AG10803 (cell line): ENCODE measurements at regions not wholly inside any gene's neighbourhood (a gene's known extent, or its start where the extent isn't known, plus 50 kb on each side); places are given as distances from the start of the nearest gene placed in this dataset.
"Not testable (repeated sequence)": the region's sequence is repeated elsewhere in the genome, so short reads cannot be mapped to it uniquely, and the experiment has no call there.

Source experiments
- DNase-seq: peaks from one replicate; pipeline ENCODE4 v3.0.0; 2010; ENCODE audit warnings: low read depth
- H3K4me3 ChIP-seq: 2 replicates; pipeline ENCODE4 v1.5.1; 2011; ENCODE audit warnings: mild to moderate bottlenecking, low read length, control low read depth
- TF ChIP-seq, protein P1 (sequence below): conservative IDR thresholded peaks from 2 replicates; pipeline ENCODE4 v1.5.1; 2011; ENCODE audit warnings: mild to moderate bottlenecking, low read length, control low read depth, inconsistent platforms

DNA sequence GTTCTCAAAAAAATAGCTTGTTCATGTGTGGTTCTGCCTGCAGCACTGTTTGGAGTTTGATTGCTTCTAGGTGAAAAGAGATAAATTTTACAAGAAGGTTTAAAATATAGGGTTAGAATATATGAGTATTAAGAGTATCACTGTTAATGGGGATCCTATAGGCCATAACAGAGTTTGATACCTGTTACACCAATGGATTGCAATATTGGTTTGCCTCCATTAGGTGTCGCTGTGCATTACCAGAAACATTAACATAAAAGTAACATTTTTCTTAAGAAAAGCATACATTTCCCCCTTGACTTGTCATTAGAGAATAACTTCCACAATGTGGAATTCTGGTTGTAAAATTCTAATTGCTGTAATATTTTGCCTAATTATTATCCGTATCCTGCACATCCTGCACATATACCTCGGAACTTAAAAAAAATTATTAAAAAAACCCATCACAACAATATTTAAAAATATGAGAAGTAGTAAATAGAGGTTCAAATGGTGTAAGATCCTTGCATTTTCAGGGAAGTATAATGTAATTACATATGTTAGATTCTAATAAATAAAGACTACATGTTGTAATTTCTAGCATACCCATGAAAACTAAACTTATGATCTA lies 63.0 kb downstream of the CYP4A11 start:
- peak; percentile 22 for DNase-seq
- TF ChIP-seq, protein P1, sequence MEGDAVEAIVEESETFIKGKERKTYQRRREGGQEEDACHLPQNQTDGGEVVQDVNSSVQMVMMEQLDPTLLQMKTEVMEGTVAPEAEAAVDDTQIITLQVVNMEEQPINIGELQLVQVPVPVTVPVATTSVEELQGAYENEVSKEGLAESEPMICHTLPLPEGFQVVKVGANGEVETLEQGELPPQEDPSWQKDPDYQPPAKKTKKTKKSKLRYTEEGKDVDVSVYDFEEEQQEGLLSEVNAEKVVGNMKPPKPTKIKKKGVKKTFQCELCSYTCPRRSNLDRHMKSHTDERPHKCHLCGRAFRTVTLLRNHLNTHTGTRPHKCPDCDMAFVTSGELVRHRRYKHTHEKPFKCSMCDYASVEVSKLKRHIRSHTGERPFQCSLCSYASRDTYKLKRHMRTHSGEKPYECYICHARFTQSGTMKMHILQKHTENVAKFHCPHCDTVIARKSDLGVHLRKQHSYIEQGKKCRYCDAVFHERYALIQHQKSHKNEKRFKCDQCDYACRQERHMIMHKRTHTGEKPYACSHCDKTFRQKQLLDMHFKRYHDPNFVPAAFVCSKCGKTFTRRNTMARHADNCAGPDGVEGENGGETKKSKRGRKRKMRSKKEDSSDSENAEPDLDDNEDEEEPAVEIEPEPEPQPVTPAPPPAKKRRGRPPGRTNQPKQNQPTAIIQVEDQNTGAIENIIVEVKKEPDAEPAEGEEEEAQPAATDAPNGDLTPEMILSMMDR = peak; percentile 51
- H3K4me3 ChIP-seq = not testable (repeated sequence)

DNA sequence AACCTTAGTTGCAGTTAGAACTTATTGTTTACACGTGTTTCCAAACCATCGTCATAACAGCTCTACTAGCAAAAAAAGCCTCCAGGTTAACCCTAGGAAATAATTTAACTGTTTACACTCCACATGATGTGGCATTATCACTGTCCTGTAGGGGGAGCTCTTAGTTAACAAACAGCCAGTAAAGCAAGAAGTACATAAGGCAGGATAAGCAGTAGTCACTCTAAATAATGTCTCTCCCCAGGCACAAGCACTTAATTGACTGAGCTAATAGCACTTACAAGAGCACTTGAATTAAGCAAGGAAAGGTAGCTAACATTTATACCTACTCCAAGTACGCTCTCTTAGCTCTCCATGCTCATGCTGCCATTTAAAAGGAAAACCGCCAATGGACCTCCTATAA lies 65.2 kb downstream of the CYP4A11 start:
- DNase-seq, H3K4me3 ChIP-seq: not testable (repeated sequence)
